MCF 10A (cell line): ENCODE measurements at regions not wholly inside any gene's neighbourhood (a gene's known extent, or its start where the extent isn't known, plus 50 kb on each side); places are given as distances from the start of the nearest gene placed in this dataset.

Experiments
- BruUV-seq: library from RNA; stranded (reverse); fragments of 400-500 nt; replicated peaks from 2 replicates; lab custom pipeline; 2021; lab: Mats Ljungman, UMichigan
- CTCF ChIA-PET: fragments of 300-600 bp; sonication (Branson Sonifier 250); formaldehyde crosslinking; extraction: SDS; loops from one replicate; lab custom pipeline; 2021; ENCODE audit warnings: antibody characterized with exemption, inconsistent platforms; lab: Yijun Ruan, JAX
- POLR2A ChIA-PET: fragments of 300-600, 350-650 bp; sonication (Branson Sonifier 250); formaldehyde crosslinking; extraction: SDS; loops from one replicate; lab custom pipeline; 2020; ENCODE audit warnings: antibody characterized with exemption, inconsistent platforms; lab: Yijun Ruan, JAX
- DNase-seq: peaks from one replicate; pipeline ENCODE4 v3.0.0-alpha.2; 2018; ENCODE audit not compliant: unreplicated experiment
- H3K27ac Mint-ChIP-seq: one replicate; pipeline ENCODE4 v1.8.0; 2022; ENCODE audit warnings: mild to moderate bottlenecking, low read depth, mixed read lengths; ENCODE audit not compliant: unreplicated experiment
- H3K27me3 Mint-ChIP-seq: one replicate; pipeline ENCODE4 v1.8.0; 2022; ENCODE audit warnings: mixed read lengths; ENCODE audit not compliant: insufficient read depth, unreplicated experiment
- H3K36me3 Mint-ChIP-seq: one replicate; pipeline ENCODE4 v1.8.0; 2022; ENCODE audit warnings: mild to moderate bottlenecking, moderate library complexity, mixed read lengths; ENCODE audit not compliant: insufficient read depth, unreplicated experiment
- H3K4me1 Mint-ChIP-seq: one replicate; pipeline ENCODE4 v1.8.0; 2022; ENCODE audit warnings: mixed read lengths; ENCODE audit not compliant: insufficient read depth, unreplicated experiment
- H3K4me3 Mint-ChIP-seq: one replicate; pipeline ENCODE4 v1.8.0; 2022; ENCODE audit warnings: mild to moderate bottlenecking, moderate library complexity, mixed read lengths; ENCODE audit not compliant: unreplicated experiment
- H3K9me3 Mint-ChIP-seq: one replicate; pipeline ENCODE4 v1.8.0; 2022; ENCODE audit warnings: mixed read lengths; ENCODE audit not compliant: unreplicated experiment
- CTCF ChIP-seq: fragments of 200-600 bp; IDR thresholded peaks from one replicate; pipeline ENCODE4 v1.8.0; 2022; ENCODE audit warnings: antibody characterized with exemption, mild to moderate bottlenecking; ENCODE audit not compliant: unreplicated experiment
- intact Hi-C: fragments of 100-400 bp; cut with micrococcal nuclease; formaldehyde crosslinking; loops from 2 replicates; pipeline ENCODE4 v1.14.1; 2022

GRCh38 chr17:77665833-77666232 lies 292.7 kb upstream of the TNRC6C start:
- intact Hi-C loops, result no loop called here
- BruUV-seq, result no TSS peak
- Mint-ChIP-seq H3K27me3 (peaks cover 33% of the 10 kb centered on the region), H3K27ac (no peak overlapping the region), H3K4me1 (no peaks in the 10 kb centered on the region), H3K9me3 (peaks cover 27% of the 10 kb centered on the region), H3K36me3 (no peaks in the 10 kb centered on the region), H3K4me3 (no peak overlapping the region)
- ChIA-PET POLR2A (no interaction called here), CTCF (interaction anchor here (1.0 kb wide), 1 partner anchor 123 kb away, joined by 4 read pairs; no protein-coding TSS in a partner anchor)
- no peak for DNase-seq
- no peak for TF ChIP-seq CTCF

GRCh38 chr17:77666462-77666861 lies 292.0 kb upstream of the TNRC6C start:
- Mint-ChIP-seq H3K4me3 (no peak overlapping the region), H3K27ac (no peak overlapping the region), H3K4me1 (no peaks in the 10 kb centered on the region), H3K9me3 (peaks cover 27% of the 10 kb centered on the region), H3K27me3 (peaks cover 35% of the 10 kb centered on the region), H3K36me3 (no peaks in the 10 kb centered on the region)
- ChIA-PET POLR2A (no interaction called here), CTCF (interaction anchor here (0.6 kb wide), 1 partner anchor 541 kb away, joined by 3 read pairs; no protein-coding TSS in a partner anchor)
- no peak for TF ChIP-seq CTCF
- no peak for DNase-seq
- no TSS peak for BruUV-seq
- intact Hi-C loops, result no loop called here

- CTCF ChIA-PET, result interaction anchor here (0.6 to 0.8 kb wide), 2 partner anchors 17 to 541 kb away, joined by 3 read pairs; no protein-coding TSS in a partner anchor
- POLR2A ChIA-PET, result no interaction called here
- no TSS peak for BruUV-seq
- DNase-seq, result no peak
- H3K4me3 Mint-ChIP-seq, result no peak overlapping the region
- TF ChIP-seq CTCF, result no peak
- intact Hi-C loops, result no loop called here
- no peaks in the 10 kb centered on the region for H3K4me1 Mint-ChIP-seq
- no peak overlapping the region for H3K27ac Mint-ChIP-seq
- peaks cover 27% of the 10 kb centered on the region for H3K9me3 Mint-ChIP-seq
- H3K27me3 Mint-ChIP-seq, result peaks cover 40% of the 10 kb centered on the region
- H3K36me3 Mint-ChIP-seq, result no peaks in the 10 kb centered on the region
Observed at GRCh38 chr17:77666881-77667395, 291.6 kb upstream of the TNRC6C start.

- intact Hi-C loops, result no loop called here
- peaks cover 45% of the 10 kb centered on the region for H3K27me3 Mint-ChIP-seq
- H3K36me3 Mint-ChIP-seq, result no peaks in the 10 kb centered on the region
- no TSS peak for BruUV-seq
- ChIA-PET CTCF (interaction anchor here (0.6 to 0.8 kb wide), 2 partner anchors 17 to 542 kb away, joined by 3 read pairs; no protein-coding TSS in a partner anchor), POLR2A (interaction anchor here (1.2 kb wide), 1 partner anchor 63 kb away, joined by 3 read pairs; no protein-coding TSS in a partner anchor)
- no peak for TF ChIP-seq CTCF
- H3K4me3 Mint-ChIP-seq, result no peak overlapping the region
- H3K9me3 Mint-ChIP-seq, result peaks cover 27% of the 10 kb centered on the region
- no peaks in the 10 kb centered on the region for H3K4me1 Mint-ChIP-seq
- DNase-seq, result no peak
- H3K27ac Mint-ChIP-seq, result no peak overlapping the region
Observed at GRCh38 chr17:77667478-77667877, 291.0 kb upstream of the TNRC6C start.
